Endodermal cell (in vitro differentiated cells): ENCODE measurements at regions not wholly inside any gene's neighbourhood (a gene's known extent, or its start where the extent isn't known, plus 50 kb on each side); places are given as distances from the start of the nearest gene placed in this dataset.
"Not testable (repeated sequence)": the region's sequence is repeated elsewhere in the genome, so short reads cannot be mapped to it uniquely, and the experiment has no call there.

ENCODE experiments used
- DNase-seq: peaks from one replicate; pipeline ENCODE4 v3.0.0-alpha.2; 2017
- H3K27ac ChIP-seq: 2 replicates; pipeline ENCODE4 v1.5.1; 2013; ENCODE audit warnings: mild to moderate bottlenecking, low read depth, low read length, moderate library complexity
- H3K27me3 ChIP-seq: 2 replicates; pipeline ENCODE4 v1.6.1; 2013; ENCODE audit warnings: mild to moderate bottlenecking, low read length, moderate library complexity; ENCODE audit not compliant: insufficient read depth, control insufficient read depth, poor library complexity, severe bottlenecking
- H3K36me3 ChIP-seq: 2 replicates; pipeline ENCODE4 v1.7.0; 2013; ENCODE audit warnings: mild to moderate bottlenecking, low read length, moderate library complexity; ENCODE audit not compliant: control insufficient read depth, insufficient read depth
- H3K4me1 ChIP-seq: one replicate; pipeline ENCODE4 v1.7.0; 2013; ENCODE audit warnings: low read length; ENCODE audit not compliant: control insufficient read depth, insufficient read depth
- H3K4me3 ChIP-seq: 2 replicates; pipeline ENCODE4 v1.5.1; 2013; ENCODE audit warnings: mild to moderate bottlenecking, low read length, moderate library complexity
- H3K9ac ChIP-seq: 2 replicates; pipeline ENCODE4 v1.6.1; 2013; ENCODE audit warnings: mild to moderate bottlenecking, low read length, moderate library complexity; ENCODE audit not compliant: poor library complexity, severe bottlenecking; ENCODE audit errors: extremely low read depth
- H3K9me3 ChIP-seq: 2 replicates; pipeline ENCODE4 v1.6.1; 2013; ENCODE audit warnings: mild to moderate bottlenecking, low read length, moderate library complexity; ENCODE audit not compliant: control insufficient read depth
- H3K27ac Mint-ChIP-seq: 2 replicates; pipeline ENCODE4 v1.8.0; 2020; ENCODE audit warnings: mixed read lengths
- H3K27me3 Mint-ChIP-seq: 2 replicates; pipeline ENCODE4 v1.8.0; 2021; ENCODE audit warnings: mild to moderate bottlenecking, mixed read lengths; ENCODE audit not compliant: insufficient read depth
- H3K36me3 Mint-ChIP-seq: 2 replicates; pipeline ENCODE4 v1.8.0; 2020; ENCODE audit warnings: low read depth, mixed read lengths
- H3K4me1 Mint-ChIP-seq: 2 replicates; pipeline ENCODE4 v1.8.0; 2020; ENCODE audit warnings: mixed read lengths
- H3K4me3 Mint-ChIP-seq: 2 replicates; pipeline ENCODE4 v1.8.0; 2020; ENCODE audit warnings: mild to moderate bottlenecking, moderate library complexity, mixed read lengths
- H3K9me3 Mint-ChIP-seq: 2 replicates; pipeline ENCODE4 v1.8.0; 2020; ENCODE audit warnings: mild to moderate bottlenecking, mixed read lengths
- CTCF ChIP-seq: fragments of 200-600 bp; sonication (generic); conservative IDR thresholded peaks from 2 replicates; pipeline ENCODE4 v1.5.0; 2021; ENCODE audit warnings: antibody characterized with exemption, mild to moderate bottlenecking
- whole genome bisulfite sequencing, 2 experiments: methylation state at CpG; one replicate each; pipeline versions ENCODE4 v1.1.5 to v1.1.7; 2013; ENCODE audit warnings: missing lambda C conversion rate in 2 of 2, mixed read lengths in 1 of 2; ENCODE audit not compliant: insufficient coverage in 1 of 2, insufficient read length in 1 of 2; 5-methylcytosine and 5-hydroxymethylcytosine counted together

DNA sequence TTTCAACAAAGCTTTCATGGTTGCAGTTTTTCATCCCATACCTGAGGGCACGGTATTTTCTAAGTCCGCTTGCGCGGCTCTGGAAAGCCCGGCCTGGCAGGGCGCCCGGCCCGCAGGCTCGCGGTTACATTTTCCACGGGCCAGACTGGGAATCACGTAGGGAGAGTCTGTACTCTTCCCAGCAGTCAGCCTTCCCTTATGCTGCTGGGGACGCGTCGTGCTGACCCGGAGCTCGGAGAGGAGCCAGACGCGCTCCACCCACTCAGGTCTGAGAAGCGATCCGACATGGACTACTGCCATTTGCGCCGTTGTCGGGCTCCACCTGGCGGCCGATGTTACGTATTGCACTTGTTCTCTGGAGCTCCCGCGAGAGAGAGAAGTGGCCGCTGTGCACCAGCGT lies 435.9 kb downstream of the SPATA31A1 start:
- H3K9ac ChIP-seq, result not testable (repeated sequence)

DNA sequence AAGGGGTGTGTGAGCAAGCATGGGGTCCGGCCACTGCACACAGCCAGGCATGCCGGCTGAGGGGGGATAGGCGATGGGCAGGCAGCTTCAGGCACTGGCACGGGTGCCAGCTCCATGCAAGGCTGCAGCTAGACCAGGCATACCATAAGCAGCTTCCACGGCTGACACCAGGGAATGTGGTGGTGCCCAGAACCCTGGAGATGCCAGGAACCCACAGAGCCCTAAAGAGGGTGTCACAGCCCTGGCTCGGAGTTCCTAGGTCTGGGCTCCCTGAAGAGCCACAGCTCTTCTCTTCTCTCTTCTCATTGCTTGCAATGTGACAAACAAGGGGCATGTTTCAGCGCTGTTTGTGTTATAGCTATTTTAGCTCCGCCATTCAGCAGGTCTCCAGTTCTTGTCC lies 442.5 kb downstream of the SPATA31A1 start:
- H3K27ac ChIP-seq, H3K9ac ChIP-seq, H3K4me1 ChIP-seq, H3K27me3 Mint-ChIP-seq, H3K27me3 ChIP-seq, H3K4me3 ChIP-seq, H3K4me1 Mint-ChIP-seq, H3K27ac Mint-ChIP-seq, H3K36me3 ChIP-seq, H3K4me3 Mint-ChIP-seq, DNase-seq, H3K9me3 ChIP-seq, H3K9me3 Mint-ChIP-seq, H3K36me3 Mint-ChIP-seq: not testable (repeated sequence)
- WGBS, 2 experiments, result 100% methylated on average over 1 of the region's 8 CpGs; no CpG with 5 or more reads in 1 of the 2 experiments

More for the DNA sequence above, 435.9 kb downstream of the SPATA31A1 start:
- not testable (repeated sequence) for H3K27me3 ChIP-seq, H3K27ac ChIP-seq, H3K4me1 Mint-ChIP-seq, H3K36me3 ChIP-seq, H3K4me3 ChIP-seq, H3K27me3 Mint-ChIP-seq, DNase-seq, H3K9me3 ChIP-seq, H3K4me3 Mint-ChIP-seq, H3K27ac Mint-ChIP-seq, H3K9me3 Mint-ChIP-seq, H3K36me3 Mint-ChIP-seq, H3K4me1 ChIP-seq
- TF ChIP-seq CTCF, result peak; percentile 24
- 24% methylated on average over 13 of the region's 31 CpGs; no CpG with 5 or more reads in 1 of the 2 experiments for WGBS, 2 experiments

DNA sequence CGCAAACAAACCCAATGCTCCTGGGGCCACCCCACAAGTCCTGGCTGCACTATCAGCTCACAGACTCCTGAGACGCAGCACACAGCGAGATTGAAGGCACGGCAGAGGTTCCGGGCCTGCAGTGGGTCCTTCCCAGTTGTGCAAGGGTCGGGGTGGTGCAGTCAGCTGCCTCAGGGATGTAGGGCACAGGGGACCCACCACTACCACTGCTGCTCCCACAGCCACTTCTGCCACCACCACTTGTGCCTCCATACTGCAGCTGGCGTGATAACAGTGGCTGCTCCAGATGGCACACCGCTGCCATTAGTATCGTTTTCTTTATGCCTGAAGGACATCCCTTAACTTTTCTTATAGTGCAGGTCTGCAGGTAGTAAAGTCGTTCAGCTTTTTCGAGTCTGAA lies 443.8 kb downstream of the SPATA31A1 start:
- not testable (repeated sequence) for H3K27me3 ChIP-seq, H3K27me3 Mint-ChIP-seq, H3K27ac Mint-ChIP-seq, H3K36me3 Mint-ChIP-seq, H3K27ac ChIP-seq, H3K9me3 ChIP-seq, H3K9ac ChIP-seq, H3K36me3 ChIP-seq, H3K4me3 Mint-ChIP-seq, H3K4me3 ChIP-seq, H3K4me1 Mint-ChIP-seq, H3K9me3 Mint-ChIP-seq, H3K4me1 ChIP-seq
- WGBS, 2 experiments, result 90% methylated on average over 1 of the region's 11 CpGs; no CpG with 5 or more reads in 1 of the 2 experiments
- DNase-seq, result peak; percentile 24

GRCh38 chr9:39802561-39802960 lies 447.1 kb downstream of the SPATA31A1 start:
- not testable (repeated sequence) for H3K36me3 Mint-ChIP-seq, H3K4me1 Mint-ChIP-seq, H3K27ac ChIP-seq, H3K9me3 ChIP-seq, H3K27me3 Mint-ChIP-seq, H3K4me1 ChIP-seq, H3K27ac Mint-ChIP-seq, H3K27me3 ChIP-seq, H3K36me3 ChIP-seq, H3K9me3 Mint-ChIP-seq, H3K9ac ChIP-seq, H3K4me3 ChIP-seq, DNase-seq, H3K4me3 Mint-ChIP-seq
- no CpG with 5 or more reads among the region's 2 CpGs for WGBS, 2 experiments

DNA sequence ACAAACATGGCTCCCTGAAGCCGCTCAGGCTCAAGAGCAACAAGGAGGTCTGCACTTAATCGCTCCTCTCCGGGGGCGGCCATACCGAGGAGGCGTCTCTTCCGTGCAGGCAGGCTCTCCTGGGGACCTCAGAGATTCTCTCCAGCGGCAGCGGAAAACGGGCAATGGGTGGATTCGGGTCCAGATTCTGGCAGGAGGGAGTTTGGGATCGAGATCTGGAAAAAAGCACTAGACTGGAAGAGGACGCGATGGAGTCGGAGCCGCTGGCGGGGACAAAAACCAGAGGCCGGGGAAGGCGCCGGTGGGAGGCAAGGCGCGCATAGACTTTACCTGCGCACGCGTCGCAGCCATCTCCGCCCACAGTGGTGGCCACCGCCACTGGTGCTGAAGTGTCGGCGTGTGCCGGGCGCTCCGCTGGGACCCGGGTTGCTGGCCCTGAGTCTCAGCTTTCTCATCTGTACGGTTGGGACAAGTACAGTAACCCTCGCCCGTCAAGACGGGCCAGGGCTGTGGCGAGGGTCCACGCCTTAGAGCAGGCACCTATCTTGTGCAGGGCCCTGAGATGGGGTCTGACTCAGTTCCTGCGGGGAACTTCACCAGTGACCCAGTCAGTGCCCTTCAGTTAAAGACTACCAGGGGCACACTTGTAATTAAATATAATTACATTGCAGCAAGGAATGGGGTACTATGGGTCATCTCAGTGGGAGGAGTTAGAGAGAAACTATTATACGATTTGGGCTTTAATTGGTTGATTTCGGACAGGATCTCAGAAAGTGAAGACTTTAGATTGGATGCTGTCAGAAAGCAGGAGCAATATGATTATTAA lies 454.1 kb downstream of the SPATA31A1 start:
- not testable (repeated sequence) for H3K9me3 ChIP-seq, H3K4me1 Mint-ChIP-seq, H3K27ac ChIP-seq, H3K36me3 Mint-ChIP-seq, H3K27me3 Mint-ChIP-seq, H3K9ac ChIP-seq, H3K9me3 Mint-ChIP-seq, H3K4me1 ChIP-seq, H3K27me3 ChIP-seq, H3K36me3 ChIP-seq
- DNase-seq, result peak; percentile 86
- 20% methylated on average over 18 of the region's 43 CpGs; no CpG with 5 or more reads in 1 of the 2 experiments for WGBS, 2 experiments
- Mint-ChIP-seq H3K4me3 (peak overlapping the region; percentile 91), H3K27ac (peak overlapping the region; percentile 100)
- H3K4me3 ChIP-seq, result peak overlapping the region; percentile 71

DNA sequence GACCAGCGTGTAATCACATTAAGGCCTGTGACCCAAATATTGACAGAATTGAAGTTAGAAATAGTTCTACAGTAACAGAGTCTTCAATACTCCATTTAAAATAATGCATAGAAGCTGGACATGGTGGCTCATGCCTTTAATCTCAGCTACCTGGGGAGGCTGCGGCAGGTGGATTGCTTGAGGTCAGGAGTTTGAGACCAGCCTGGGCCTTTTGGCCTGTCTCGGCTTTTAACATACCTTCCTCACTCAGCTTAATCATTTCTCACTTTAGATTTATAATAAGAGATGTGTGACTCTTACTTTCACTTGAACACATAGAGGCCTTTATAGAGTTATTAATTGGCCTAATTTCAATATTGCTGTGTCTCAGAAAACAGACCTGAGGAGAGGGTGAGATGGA lies 454.9 kb downstream of the SPATA31A1 start:
- H3K36me3 ChIP-seq, H3K27ac Mint-ChIP-seq, H3K27ac ChIP-seq, H3K9me3 ChIP-seq, H3K4me1 ChIP-seq, H3K4me1 Mint-ChIP-seq, H3K9me3 Mint-ChIP-seq, H3K36me3 Mint-ChIP-seq, H3K9ac ChIP-seq, H3K4me3 ChIP-seq, H3K27me3 ChIP-seq, H3K27me3 Mint-ChIP-seq, DNase-seq: not testable (repeated sequence)
- peak overlapping the region; percentile 91 for H3K4me3 Mint-ChIP-seq
- WGBS, 2 experiments, result no CpG with 5 or more reads among the region's 3 CpGs
